Small intestine (tissue), 7 donors: ENCODE measurements at regions not wholly inside any gene's neighbourhood (a gene's known extent, or its start where the extent isn't known, plus 50 kb on each side); places are given as distances from the start of the nearest gene placed in this dataset.

ENCODE experiments used
- DNase-seq, 2 donors: peaks; one replicate each; pipeline versions ENCODE4 v3.0.0 to v3.0.0-alpha.2; 2013
- FAIRE-seq: peaks from 2 replicates; lab custom pipeline; 2012; peaks lifted over from hg19 to GRCh38; lab: Jason Lieb, UNC
- H3K27ac ChIP-seq, 3 donors: one replicate each; pipeline ENCODE4 v1.5.1; 2013; ENCODE audit warnings: low read length in 2 of 3, mild to moderate bottlenecking in 2 of 3, control low read depth in 1 of 3, inconsistent platforms in 1 of 3, low read depth in 1 of 3, moderate library complexity in 1 of 3
- H3K27me3 ChIP-seq, 3 donors: one replicate each; pipeline ENCODE4 v1.6.1; 2013; ENCODE audit warnings: low read length in 3 of 3, inconsistent platforms in 1 of 3; ENCODE audit not compliant: control insufficient read depth in 3 of 3, insufficient read depth in 3 of 3
- H3K36me3 ChIP-seq, 3 donors: one replicate each; pipeline ENCODE4 v1.6.1; 2013; ENCODE audit warnings: low read length in 3 of 3, inconsistent platforms in 1 of 3, low read depth in 1 of 3, mild to moderate bottlenecking in 1 of 3, moderate library complexity in 1 of 3; ENCODE audit not compliant: control insufficient read depth in 3 of 3, insufficient read depth in 2 of 3
- H3K4me1 ChIP-seq, 3 donors: one replicate each; pipeline ENCODE4 v1.6.1; 2013; ENCODE audit warnings: low read length in 2 of 3, inconsistent platforms in 1 of 3, low read depth in 1 of 3, mild to moderate bottlenecking in 1 of 3, moderate library complexity in 1 of 3; ENCODE audit not compliant: control insufficient read depth in 3 of 3, insufficient read depth in 2 of 3
- H3K4me3 ChIP-seq, 3 donors: one replicate each; pipeline ENCODE4 v1.5.1; 2013; ENCODE audit warnings: low read length in 3 of 3, control low read depth in 1 of 3, inconsistent platforms in 1 of 3, low read depth in 1 of 3, mild to moderate bottlenecking in 1 of 3, moderate library complexity in 1 of 3
- H3K9me3 ChIP-seq, 2 donors: one replicate each; pipeline ENCODE4 v1.6.1; 2013; ENCODE audit warnings: low read depth in 1 of 2, low read length in 1 of 2; ENCODE audit not compliant: control insufficient read depth in 2 of 2, insufficient read depth in 1 of 2
- WGBS, 3 donors: extraction: QIAGEN DNeasy Blood & Tissue Kit; methylation state at CpG; one replicate each; pipeline ENCODE4 v1.1.7; 2013; 5-methylcytosine and 5-hydroxymethylcytosine counted together
- donor health status: healthy with polysubstance abuse.
- donor health status: control.
- donor health status: control.
- donor health status: Bipolar disorder and iron deficiency.
- donor health status: healthy.

DNA sequence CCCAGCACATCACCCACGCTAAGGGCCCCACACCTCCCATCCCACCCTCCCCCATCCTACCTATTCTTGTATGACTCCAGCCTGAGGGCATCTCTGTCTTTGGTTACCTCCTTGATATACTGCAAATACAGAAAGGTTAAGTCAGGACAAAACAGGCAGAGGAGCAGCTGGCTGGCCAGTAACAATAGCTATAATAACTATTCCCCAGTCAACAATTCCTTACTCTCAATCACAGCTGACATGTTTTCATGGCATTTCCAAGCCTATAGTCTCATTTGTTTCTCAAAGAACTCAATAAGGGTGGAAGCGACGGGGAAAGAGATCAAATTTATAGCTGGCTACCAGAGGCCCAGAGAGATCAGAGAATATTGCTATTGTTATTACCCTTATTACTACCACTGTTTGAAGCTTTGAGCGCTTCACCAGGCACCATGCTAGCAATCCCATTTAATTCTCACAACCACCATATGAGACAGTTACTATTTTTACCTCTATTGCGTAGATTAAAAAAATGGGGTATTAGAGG is 93.0 kb upstream of the C2CD4B start:
- no peaks in the 10 kb centered on the region for H3K36me3 ChIP-seq
- FAIRE-seq (no peak), DNase-seq (no peak)
- H3K4me3 ChIP-seq, result no peak overlapping the region
- no peaks in the 10 kb centered on the region for H3K4me1 ChIP-seq
- WGBS, 3 donors, result 87 to 92% (median 92%) methylated on average over 5 of the region's 5 CpGs
- H3K27me3 ChIP-seq, result no peaks in the 10 kb centered on the region
- no peak overlapping the region for H3K27ac ChIP-seq
- peaks cover 0 to 46% of the 10 kb centered on the region in 2 donors for H3K9me3 ChIP-seq

- Histone ChIP-seq H3K27me3 (no peaks in the 10 kb centered on the region), H3K4me3 (no peak overlapping the region), H3K9me3 (peaks cover 1 to 61% of the 10 kb centered on the region in 2 donors), H3K27ac (no peak overlapping the region), H3K4me1 (no peaks in the 10 kb centered on the region), H3K36me3 (no peaks in the 10 kb centered on the region)
- no peak for DNase-seq
- FAIRE-seq, result no peak
- 89 to 90% (median 90%) methylated on average over 7 of the region's 7 CpGs for WGBS, 3 donors
These were observed 97.3 kb upstream of the C2CD4B start for GRCh38 chr15:62262305-62262941.

- no peak overlapping the region for H3K4me3 ChIP-seq
- FAIRE-seq, result no peak
- H3K36me3 ChIP-seq, result no peaks in the 10 kb centered on the region
- no peaks in the 10 kb centered on the region for H3K4me1 ChIP-seq
- H3K9me3 ChIP-seq, result peaks cover 1 to 72% of the 10 kb centered on the region in 2 donors
- H3K27me3 ChIP-seq, result peaks cover 0 to 1% (median 0%) of the 10 kb centered on the region in 3 donors
- DNase-seq, result no peak
- H3K27ac ChIP-seq, result no peak overlapping the region
These were observed 99.1 kb upstream of the C2CD4B start for GRCh38 chr15:62264196-62264595.

GRCh38 chr15:62269504-62269903 is 104.4 kb upstream of the C2CD4B start:
- FAIRE-seq (no peak), DNase-seq (peak in 1 of 2 donors; percentile 12)
- no peaks in the 10 kb centered on the region for H3K4me1 ChIP-seq
- H3K27me3 ChIP-seq, result peaks cover 0 to 1% (median 0%) of the 10 kb centered on the region in 3 donors
- H3K9me3 ChIP-seq, result peaks cover 4 to 42% of the 10 kb centered on the region in 2 donors
- H3K4me3 ChIP-seq, result no peak overlapping the region
- 86 to 91% (median 89%) methylated on average over 5 of the region's 5 CpGs for WGBS, 3 donors
- no peak overlapping the region for H3K27ac ChIP-seq
- no peaks in the 10 kb centered on the region for H3K36me3 ChIP-seq

GRCh38 chr15:62270216-62270921 is 105.3 kb upstream of the C2CD4B start:
- Histone ChIP-seq H3K27me3 (peaks cover 0 to 1% (median 0%) of the 10 kb centered on the region in 3 donors), H3K27ac (no peak overlapping the region), H3K9me3 (peaks cover 4 to 41% of the 10 kb centered on the region in 2 donors), H3K4me1 (no peaks in the 10 kb centered on the region), H3K36me3 (no peaks in the 10 kb centered on the region), H3K4me3 (no peak overlapping the region)
- WGBS, 3 donors, result 77 to 87% (median 84%) methylated on average over 10 of the region's 10 CpGs
- DNase-seq, result no peak
- no peak for FAIRE-seq

GRCh38 chr15:62272290-62272689 is 107.2 kb upstream of the C2CD4B start:
- no peak overlapping the region for H3K27ac ChIP-seq
- FAIRE-seq (no peak), DNase-seq (no peak)
- H3K4me3 ChIP-seq, result no peak overlapping the region
- 81 to 95% (median 90%) methylated on average over 1 of the region's 1 CpG for WGBS, 3 donors
- no peaks in the 10 kb centered on the region for H3K4me1 ChIP-seq
- peaks cover 4 to 31% of the 10 kb centered on the region in 2 donors for H3K9me3 ChIP-seq
- no peaks in the 10 kb centered on the region for H3K36me3 ChIP-seq
- peaks cover 0 to 3% (median 0%) of the 10 kb centered on the region in 3 donors for H3K27me3 ChIP-seq

GRCh38 chr15:62275831-62276230 is 110.7 kb upstream of the C2CD4B start:
- H3K4me3 ChIP-seq, result no peak overlapping the region
- H3K27ac ChIP-seq, result no peak overlapping the region
- H3K36me3 ChIP-seq, result no peaks in the 10 kb centered on the region
- peaks cover 0 to under 1% of the 10 kb centered on the region in 2 donors for H3K9me3 ChIP-seq
- FAIRE-seq, result no peak
- peaks cover 0 to 1% (median 0%) of the 10 kb centered on the region in 3 donors for H3K27me3 ChIP-seq
- no peaks in the 10 kb centered on the region for H3K4me1 ChIP-seq
- peak; percentile 17 to 36 for DNase-seq
- 55 to 70% (median 62%) methylated on average over 7 of the region's 7 CpGs for WGBS, 3 donors

- Histone ChIP-seq H3K36me3 (no peaks in the 10 kb centered on the region), H3K4me1 (no peaks in the 10 kb centered on the region), H3K27ac (no peak overlapping the region), H3K9me3 (no peaks in the 10 kb centered on the region), H3K4me3 (no peak overlapping the region), H3K27me3 (peaks cover 0 to 1% (median 0%) of the 10 kb centered on the region in 3 donors)
- no peak for DNase-seq
- 64 to 79% (median 71%) methylated on average over 2 of the region's 2 CpGs for WGBS, 3 donors
- FAIRE-seq, result no peak
These were observed 112.8 kb upstream of the C2CD4B start for GRCh38 chr15:62277816-62278394.
